ENCODE measurements at regions not wholly inside any gene's neighbourhood (a gene's known extent, or its start where the extent isn't known, plus 50 kb on each side); places are given as distances from the start of the nearest gene placed in this dataset.

GRCh38 chr4:27881705-27882104 is 1021.1 kb downstream of the STIM2 start:
- TF ChIP-seq CTCF (IDR thresholded peaks at IDR 0.05) (no peak), CHD2 (IDR thresholded peaks at IDR 0.05; ENCODE audit: low read length, partially characterized antibody) (no peak), TAF1 (IDR thresholded peaks at IDR 0.05; ENCODE audit: borderline replicate concordance, low read depth, low read length) (no peak), ZBTB33 (IDR thresholded peaks at IDR 0.05; ENCODE audit: borderline replicate concordance, low read depth) (no peak), RAD21 (IDR thresholded peaks at IDR 0.05; ENCODE audit: low read length) (no peak), YY1 (IDR thresholded peaks at IDR 0.05; ENCODE audit: low read depth) (no peak), TCF12 (IDR thresholded peaks at IDR 0.05) (no peak), EZH2phosphoT487 (IDR thresholded peaks at IDR 0.05; ENCODE audit: borderline replicate concordance, low read depth) (no peak), FOSL2 (IDR thresholded peaks at IDR 0.05; ENCODE audit: borderline replicate concordance, low read depth) (no peak), REST (IDR thresholded peaks at IDR 0.05; ENCODE audit: low read depth, low read length) (no peak)

All from SK-N-SH (cell line).